Testis (tissue), 2 donors: ENCODE measurements at regions not wholly inside any gene's neighbourhood (a gene's known extent, or its start where the extent isn't known, plus 50 kb on each side); places are given as distances from the start of the nearest gene placed in this dataset.

Experiments used
- DNase-seq: peaks from one replicate; pipeline ENCODE4 v3.0.0-alpha.2; 2019
- H3K27ac ChIP-seq, 2 donors: fragments of 200-600 bp; sonication (generic); one replicate each; pipeline ENCODE4 v1.5.1; 2019
- H3K27me3 ChIP-seq: fragments of 200-600 bp; sonication (generic); one replicate; pipeline ENCODE4 v1.5.1; 2019
- H3K36me3 ChIP-seq: fragments of 200-600 bp; sonication (generic); one replicate; pipeline ENCODE4 v1.5.1; 2017; ENCODE audit warnings: low read depth; ENCODE audit errors: missing control alignments
- H3K4me1 ChIP-seq: fragments of 200-600 bp; sonication (generic); one replicate; pipeline ENCODE4 v1.5.1; 2019
- H3K4me3 ChIP-seq, 2 donors: fragments of 200-600 bp; sonication (generic); one replicate each; pipeline ENCODE4 v1.5.1; 2017 to 2019
- H3K9me3 ChIP-seq: fragments of 200-600 bp; sonication (generic); one replicate; pipeline ENCODE4 v1.5.1; 2017
- CTCF ChIP-seq, 3 experiments: fragments of 450-650 bp in 2 of 3; fragments of 200-600 bp in 1 of 3; sonication (generic) in 1 of 3; IDR thresholded peaks; one replicate each; pipeline ENCODE4 v1.5.1; 2016 to 2019; ENCODE audit warnings: antibody characterized with exemption in 3 of 3, mild to moderate bottlenecking in 2 of 3, moderate library complexity in 1 of 3
- POLR2A ChIP-seq: fragments of 450-650 bp; IDR thresholded peaks from one replicate; pipeline ENCODE4 v1.6.1; 2017; ENCODE audit warnings: antibody characterized with exemption, mild to moderate bottlenecking, moderate library complexity
- WGBS, 2 donors: methylation state at CpG; one replicate each; pipeline ENCODE4 v1.1.5; 2018; 5-methylcytosine and 5-hydroxymethylcytosine counted together
- intact Hi-C: fragments of 100-400 bp; cut with DNase I; formaldehyde crosslinking; loops from one replicate; pipeline ENCODE4 v1.15.1; 2023; ENCODE audit warnings: low total_unique reads

DNA sequence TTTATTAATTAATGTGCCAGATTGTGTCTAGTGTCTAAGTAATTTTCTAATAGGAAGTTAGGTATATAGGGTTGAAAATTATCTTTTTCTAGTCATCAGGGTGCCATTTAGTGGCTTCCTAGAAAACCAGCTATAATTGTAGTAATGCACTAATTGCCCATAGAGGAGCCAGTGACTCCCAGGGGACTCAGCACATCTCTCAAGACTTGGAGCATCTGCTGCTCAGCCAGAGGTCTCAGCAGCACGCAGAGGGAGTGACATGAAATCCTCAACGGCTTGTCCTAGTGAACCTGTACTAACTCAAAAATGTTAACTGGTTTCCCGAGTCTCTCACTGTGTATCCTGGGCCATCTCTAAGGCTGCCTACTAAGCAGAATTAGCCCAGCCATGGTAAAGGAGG is 78.2 kb upstream of the MAN2A1 start:
- Histone ChIP-seq H3K4me1 (no peaks in the 10 kb centered on the region), H3K27me3 (no peaks in the 10 kb centered on the region), H3K36me3 (no peaks in the 10 kb centered on the region), H3K4me3 (no peak overlapping the region), H3K9me3 (no peaks in the 10 kb centered on the region), H3K27ac (no peak overlapping the region)
- intact Hi-C loops, result no loop called here
- DNase-seq, result no peak
- no peak for TF ChIP-seq CTCF (IDR thresholded peaks at IDR 0.05)
- TF ChIP-seq POLR2A, result no peak
- WGBS, 2 donors, result 60 to 89% methylated on average over 3 of the region's 3 CpGs

GRCh38 chr5:109611061-109611460 is 78.7 kb upstream of the MAN2A1 start:
- no peak overlapping the region for H3K4me3 ChIP-seq
- intact Hi-C loops, result no loop called here
- WGBS, 2 donors, result 84 to 92% methylated on average over 4 of the region's 4 CpGs
- no peak for TF ChIP-seq POLR2A
- no peaks in the 10 kb centered on the region for H3K4me1 ChIP-seq
- H3K27ac ChIP-seq, result no peak overlapping the region
- no peaks in the 10 kb centered on the region for H3K27me3 ChIP-seq
- DNase-seq, result no peak
- no peaks in the 10 kb centered on the region for H3K36me3 ChIP-seq
- no peaks in the 10 kb centered on the region for H3K9me3 ChIP-seq

DNA sequence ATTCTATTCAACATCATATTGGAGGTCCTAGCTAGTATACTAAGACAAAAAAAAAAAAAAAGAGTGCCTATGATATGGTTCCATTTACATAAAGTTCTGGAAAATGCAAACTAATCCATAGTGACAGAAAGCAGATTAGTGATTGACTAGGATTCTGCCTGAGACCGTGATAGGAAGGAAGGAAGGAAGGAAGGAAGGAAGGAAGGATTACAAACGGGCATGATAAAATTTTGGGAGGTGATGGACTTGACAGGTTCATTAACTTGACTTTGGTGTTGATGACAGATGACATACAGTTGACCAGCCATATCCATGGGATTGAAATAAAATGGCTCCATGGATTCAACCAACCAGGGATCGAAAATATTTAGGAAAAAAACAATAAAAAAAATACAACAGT is 79.1 kb upstream of the MAN2A1 start:
- TF ChIP-seq CTCF (IDR thresholded peaks at IDR 0.05) (no peak), POLR2A (no peak)
- Histone ChIP-seq H3K4me3 (no peak overlapping the region), H3K27ac (no peak overlapping the region), H3K27me3 (no peaks in the 10 kb centered on the region), H3K4me1 (no peaks in the 10 kb centered on the region), H3K36me3 (no peaks in the 10 kb centered on the region), H3K9me3 (no peaks in the 10 kb centered on the region)
- 82 to 92% methylated on average over 3 of the region's 3 CpGs for WGBS, 2 donors
- no peak for DNase-seq
- intact Hi-C loops, result no loop called here

GRCh38 chr5:109605207-109605730 is 84.5 kb upstream of the MAN2A1 start:
- DNase-seq, result no peak
- H3K36me3 ChIP-seq, result no peaks in the 10 kb centered on the region
- intact Hi-C loops, result no loop called here
- no peak overlapping the region for H3K27ac ChIP-seq
- no peak overlapping the region for H3K4me3 ChIP-seq
- WGBS, 2 donors, result 87 to 88% methylated on average over 3 of the region's 3 CpGs
- no peaks in the 10 kb centered on the region for H3K27me3 ChIP-seq
- no peaks in the 10 kb centered on the region for H3K9me3 ChIP-seq
- TF ChIP-seq CTCF (IDR thresholded peaks at IDR 0.05) (no peak), POLR2A (no peak)
- no peaks in the 10 kb centered on the region for H3K4me1 ChIP-seq

DNA sequence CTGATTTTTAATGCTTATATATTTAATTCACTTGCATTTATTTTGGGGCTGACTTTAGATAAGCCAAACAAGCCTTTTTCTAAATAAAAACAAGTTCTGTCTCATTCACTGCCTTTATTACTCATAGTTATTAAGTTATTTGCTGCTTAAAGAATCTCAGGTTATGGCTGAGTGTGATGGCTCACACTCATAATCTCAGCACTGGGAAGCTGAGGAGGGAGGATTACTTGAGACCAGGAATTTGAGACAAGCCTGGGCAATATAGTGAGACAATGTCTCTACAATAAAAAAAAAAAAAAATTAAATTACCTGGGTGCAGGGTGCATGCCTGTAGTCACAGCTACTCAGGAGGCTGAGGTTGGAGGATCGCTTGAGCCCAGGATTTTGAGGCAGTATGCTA is 85.0 kb upstream of the MAN2A1 start:
- no peaks in the 10 kb centered on the region for H3K27me3 ChIP-seq
- TF ChIP-seq POLR2A, result no peak
- TF ChIP-seq CTCF (IDR thresholded peaks at IDR 0.05), result no peak
- H3K4me3 ChIP-seq, result no peak overlapping the region
- no peak for DNase-seq
- no peaks in the 10 kb centered on the region for H3K36me3 ChIP-seq
- WGBS, 2 donors, result 78 to 85% methylated on average over 1 of the region's 1 CpG
- H3K27ac ChIP-seq, result no peak overlapping the region
- H3K4me1 ChIP-seq, result no peaks in the 10 kb centered on the region
- H3K9me3 ChIP-seq, result no peaks in the 10 kb centered on the region
- intact Hi-C loops, result no loop called here
